ENCODE measurements at regions not wholly inside any gene's neighbourhood (a gene's known extent, or its start where the extent isn't known, plus 50 kb on each side); places are given as distances from the start of the nearest gene placed in this dataset.

DNA sequence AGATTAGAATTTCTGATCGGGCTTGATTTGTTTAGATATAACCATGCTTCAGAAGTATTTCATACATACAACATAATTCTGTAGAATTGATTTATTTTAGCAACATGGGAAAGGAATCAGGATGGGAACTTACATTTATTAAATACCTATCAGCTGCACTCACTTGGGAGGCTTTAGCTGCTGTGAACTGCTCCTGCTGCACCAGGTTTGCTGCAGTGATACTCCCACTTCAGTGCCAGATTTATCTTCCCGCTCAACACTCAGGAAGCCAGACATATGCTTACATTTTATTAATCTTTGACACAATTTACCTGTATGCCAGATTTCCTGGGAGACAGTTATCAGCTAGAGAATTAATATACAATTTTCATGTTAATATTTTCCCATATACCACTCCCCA, 64.0 kb upstream of the PLCXD3 start:
- TF ChIP-seq POLR2A (IDR thresholded peaks at IDR 0.05; ENCODE audit: low read depth, low read length) (no peak), TAF1 (IDR thresholded peaks at IDR 0.05; ENCODE audit: borderline replicate concordance, low read depth, low read length) (no peak)
